ENCODE measurements at regions not wholly inside any gene's neighbourhood (a gene's known extent, or its start where the extent isn't known, plus 50 kb on each side); places are given as distances from the start of the nearest gene placed in this dataset.

DNA sequence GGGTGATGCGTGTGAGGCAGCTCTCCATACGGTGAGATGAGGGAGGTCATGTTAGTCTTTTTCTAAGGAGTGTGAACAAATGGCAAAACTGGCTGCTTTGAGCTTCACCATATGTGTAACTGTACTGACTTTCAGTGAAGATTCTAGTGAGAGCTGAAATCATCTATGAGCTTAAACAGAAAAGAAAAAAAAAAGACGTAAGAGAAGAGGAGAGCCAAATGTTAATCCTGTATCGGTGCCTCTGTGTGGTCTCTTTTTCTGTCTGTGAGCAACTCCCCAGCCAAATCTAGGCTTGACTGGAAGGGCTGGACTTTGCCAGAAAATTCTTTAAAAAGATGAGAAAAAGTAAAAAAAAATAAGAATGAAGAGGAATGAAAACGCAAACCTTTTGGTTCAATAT, 209.7 kb upstream of the TUT7 start:
- no TSS peak for BruUV-seq (replicated peaks)
- POLR2A ChIA-PET (ENCODE audit: unreplicated experiment), result no interaction called here

GRCh38 chr9:86563350-86563749, 209.1 kb upstream of the TUT7 start:
- no peaks in the 10 kb centered on the region for H3K27me3 ChIP-seq (ENCODE audit: insufficient read depth, low read depth)
- POLR2A ChIA-PET (ENCODE audit: unreplicated experiment), result no interaction called here
- TF ChIP-seq EZH2 (IDR thresholded peaks at IDR 0.05; ENCODE audit: low read depth), result no peak
- TF ChIP-seq, protein P1, sequence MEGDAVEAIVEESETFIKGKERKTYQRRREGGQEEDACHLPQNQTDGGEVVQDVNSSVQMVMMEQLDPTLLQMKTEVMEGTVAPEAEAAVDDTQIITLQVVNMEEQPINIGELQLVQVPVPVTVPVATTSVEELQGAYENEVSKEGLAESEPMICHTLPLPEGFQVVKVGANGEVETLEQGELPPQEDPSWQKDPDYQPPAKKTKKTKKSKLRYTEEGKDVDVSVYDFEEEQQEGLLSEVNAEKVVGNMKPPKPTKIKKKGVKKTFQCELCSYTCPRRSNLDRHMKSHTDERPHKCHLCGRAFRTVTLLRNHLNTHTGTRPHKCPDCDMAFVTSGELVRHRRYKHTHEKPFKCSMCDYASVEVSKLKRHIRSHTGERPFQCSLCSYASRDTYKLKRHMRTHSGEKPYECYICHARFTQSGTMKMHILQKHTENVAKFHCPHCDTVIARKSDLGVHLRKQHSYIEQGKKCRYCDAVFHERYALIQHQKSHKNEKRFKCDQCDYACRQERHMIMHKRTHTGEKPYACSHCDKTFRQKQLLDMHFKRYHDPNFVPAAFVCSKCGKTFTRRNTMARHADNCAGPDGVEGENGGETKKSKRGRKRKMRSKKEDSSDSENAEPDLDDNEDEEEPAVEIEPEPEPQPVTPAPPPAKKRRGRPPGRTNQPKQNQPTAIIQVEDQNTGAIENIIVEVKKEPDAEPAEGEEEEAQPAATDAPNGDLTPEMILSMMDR (conservative IDR thresholded peaks at IDR 0.05), result no peak
- H3K36me3 ChIP-seq (ENCODE audit: low read depth), result no peaks in the 10 kb centered on the region
- H3F3A ChIP-seq (ENCODE audit: insufficient read depth, low read depth), result peaks cover 5% of the 10 kb centered on the region; the same call in 1 of the 2 replicates
- H3K79me2 ChIP-seq (ENCODE audit: low read depth), result no peaks in the 10 kb centered on the region
- H3K4me2 ChIP-seq, result peak overlapping the region; percentile 8; the same call in 1 of the 2 replicates
- no peaks in the 10 kb centered on the region; the same call in 1 of the 2 replicates for H4K20me1 ChIP-seq (ENCODE audit: insufficient read depth)
- no peaks in the 10 kb centered on the region for H3K9me2 ChIP-seq (ENCODE audit: insufficient read depth)
- no TSS peak for BruUV-seq (replicated peaks)
- peaks cover 12% of the 10 kb centered on the region for H3K4me1 ChIP-seq (replicated peaks; ENCODE audit: insufficient read depth)
- DNase-seq, result peak in 1 of 2 experiments; percentile 77
- intact Hi-C loops (cut with micrococcal nuclease; ENCODE audit: unreplicated experiment), result no loop called here
- CTCF ChIA-PET, result no interaction called here
- peaks cover 5% of the 10 kb centered on the region for H3K9me3 ChIP-seq (ENCODE audit: insufficient read depth, low read depth)
- peak overlapping the region; percentile 21; the same call in 1 of the 2 replicates for H3K27ac ChIP-seq
- no peak overlapping the region for H3K4me3 ChIP-seq
- H2AFZ ChIP-seq, result no peak overlapping the region

More for the DNA sequence above, 209.7 kb upstream of the TUT7 start:
- no peak overlapping the region; the same call in 1 of the 2 replicates for H3K4me2 ChIP-seq
- TF ChIP-seq, protein P1 (conservative IDR thresholded peaks at IDR 0.05), result no peak
- TF ChIP-seq EZH2 (IDR thresholded peaks at IDR 0.05; ENCODE audit: low read depth), result no peak
- intact Hi-C loops (cut with micrococcal nuclease; ENCODE audit: unreplicated experiment), result no loop called here
- no peaks in the 10 kb centered on the region for H3K36me3 ChIP-seq (ENCODE audit: low read depth)
- H3K4me3 ChIP-seq, result no peak overlapping the region
- peaks cover 5% of the 10 kb centered on the region for H3K9me3 ChIP-seq (ENCODE audit: insufficient read depth, low read depth)
- peaks cover 5% of the 10 kb centered on the region; the same call in 1 of the 2 replicates for H3F3A ChIP-seq (ENCODE audit: insufficient read depth, low read depth)
- H2AFZ ChIP-seq, result no peak overlapping the region
- CTCF ChIA-PET, result no interaction called here
- no peaks in the 10 kb centered on the region for H3K79me2 ChIP-seq (ENCODE audit: low read depth)
- no peak for DNase-seq
- H3K4me1 ChIP-seq (replicated peaks; ENCODE audit: insufficient read depth), result peaks cover 12% of the 10 kb centered on the region
- no peaks in the 10 kb centered on the region for H3K27me3 ChIP-seq (ENCODE audit: insufficient read depth, low read depth)
- peak overlapping the region; percentile 21; the same call in 1 of the 2 replicates for H3K27ac ChIP-seq
- H3K9me2 ChIP-seq (ENCODE audit: insufficient read depth), result no peaks in the 10 kb centered on the region
- H4K20me1 ChIP-seq (ENCODE audit: insufficient read depth), result no peaks in the 10 kb centered on the region; the same call in 1 of the 2 replicates

DNA sequence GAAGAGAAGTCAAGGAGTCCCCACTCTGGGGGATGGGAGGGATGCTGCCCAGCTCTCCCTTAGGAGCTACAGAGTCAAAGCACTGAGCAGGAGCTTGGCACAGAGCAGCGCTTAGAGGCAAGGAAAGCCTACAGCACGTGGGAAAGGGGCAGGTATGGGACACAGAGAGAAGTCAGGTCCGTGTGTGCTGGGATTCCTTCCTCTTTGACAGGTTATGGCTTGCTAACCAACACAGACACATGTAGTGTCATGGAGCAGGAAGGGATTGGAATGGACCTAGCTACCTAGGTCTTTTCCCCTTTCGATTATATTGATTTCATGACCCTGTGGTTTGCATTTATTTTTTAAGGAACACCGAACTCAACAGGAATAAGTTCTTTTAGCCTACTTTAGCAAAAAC, 208.5 kb upstream of the TUT7 start:
- no TSS peak for BruUV-seq (replicated peaks)
- DNase-seq, result no peak
- Histone ChIP-seq H3K27ac (0 out of 2 replicates have a peak overlapping the region, but pooled peaks have one; percentile 21), H2AFZ (no peak overlapping the region), H3K36me3 (ENCODE audit: low read depth) (no peaks in the 10 kb centered on the region), H3K4me1 (replicated peaks; ENCODE audit: insufficient read depth) (peaks cover 12% of the 10 kb centered on the region), H3K79me2 (ENCODE audit: low read depth) (no peaks in the 10 kb centered on the region), H4K20me1 (ENCODE audit: insufficient read depth) (no peaks in the 10 kb centered on the region; the same call in 1 of the 2 replicates), H3K9me3 (ENCODE audit: insufficient read depth, low read depth) (peaks cover 5% of the 10 kb centered on the region), H3K9me2 (ENCODE audit: insufficient read depth) (no peaks in the 10 kb centered on the region), H3K4me2 (no peak overlapping the region), H3K27me3 (ENCODE audit: insufficient read depth, low read depth) (no peaks in the 10 kb centered on the region), H3K4me3 (no peak overlapping the region), H3F3A (ENCODE audit: insufficient read depth, low read depth) (peaks cover 5% of the 10 kb centered on the region; the same call in 1 of the 2 replicates)
- ChIA-PET POLR2A (ENCODE audit: unreplicated experiment) (no interaction called here), CTCF (no interaction called here)
- intact Hi-C loops (cut with micrococcal nuclease; ENCODE audit: unreplicated experiment), result no loop called here
- no peak for TF ChIP-seq EZH2 (IDR thresholded peaks at IDR 0.05; ENCODE audit: low read depth)
- TF ChIP-seq, protein P1 (conservative IDR thresholded peaks at IDR 0.05), result no peak

All from PC-9 (cell line).